GM12878 (cell line): ENCODE measurements at regions not wholly inside any gene's neighbourhood (a gene's known extent, or its start where the extent isn't known, plus 50 kb on each side); places are given as distances from the start of the nearest gene placed in this dataset.

Experiments
- CTCF ChIP-seq, 3 experiments: IDR thresholded peaks in 2 of 3; conservative IDR thresholded peaks in 1 of 3; 2 replicates each; pipeline ENCODE4 v1.5.1; 2011; ENCODE audit warnings: low read depth in 3 of 3, low read length in 3 of 3, mild to moderate bottlenecking in 3 of 3, control low read depth in 2 of 3, moderate library complexity in 2 of 3, inconsistent platforms in 1 of 3, mixed read lengths in 1 of 3; ENCODE audit not compliant: control insufficient read depth in 2 of 3, insufficient read depth in 1 of 3; ENCODE audit errors: extremely low read depth in 1 of 3
- EGR1 ChIP-seq, 2 experiments: IDR thresholded peaks; 1 replicate in 1 of 2; 2 replicates in 1 of 2; pipeline ENCODE4 v1.6.1; 2011 to 2012; ENCODE audit warnings: low read depth in 2 of 2, low read length in 2 of 2, borderline replicate concordance in 1 of 2, mild to moderate bottlenecking in 1 of 2, moderate library complexity in 1 of 2
- JUND ChIP-seq: IDR thresholded peaks from 2 replicates; pipeline ENCODE4 v1.6.1; 2012; ENCODE audit warnings: low read depth, mild to moderate bottlenecking, low read length, improper control_type of control experiment, moderate library complexity
- NR2C2 ChIP-seq: IDR thresholded peaks from 2 replicates; pipeline ENCODE4 v1.6.1; 2011; ENCODE audit warnings: borderline replicate concordance, low read depth; ENCODE audit not compliant: control insufficient read depth, insufficient read length
- PAX8 ChIP-seq: fragments of 450-650 bp; IDR thresholded peaks from 2 replicates; pipeline ENCODE4 v1.6.1; 2017; ENCODE audit warnings: mild to moderate bottlenecking, moderate library complexity
- RCOR1 ChIP-seq: conservative IDR thresholded peaks from 2 replicates; pipeline ENCODE4 v1.6.1; 2012; ENCODE audit warnings: low read depth, low read length, improper control_type of control experiment
- ZBTB33 ChIP-seq: fragments of 450-650 bp; IDR thresholded peaks from 2 replicates; pipeline ENCODE4 v1.6.1; 2017; ENCODE audit warnings: mild to moderate bottlenecking
- ZNF592 ChIP-seq: fragments of 450-650 bp; IDR thresholded peaks from 2 replicates; pipeline ENCODE4 v1.6.1; 2017; ENCODE audit warnings: mild to moderate bottlenecking, moderate library complexity

DNA sequence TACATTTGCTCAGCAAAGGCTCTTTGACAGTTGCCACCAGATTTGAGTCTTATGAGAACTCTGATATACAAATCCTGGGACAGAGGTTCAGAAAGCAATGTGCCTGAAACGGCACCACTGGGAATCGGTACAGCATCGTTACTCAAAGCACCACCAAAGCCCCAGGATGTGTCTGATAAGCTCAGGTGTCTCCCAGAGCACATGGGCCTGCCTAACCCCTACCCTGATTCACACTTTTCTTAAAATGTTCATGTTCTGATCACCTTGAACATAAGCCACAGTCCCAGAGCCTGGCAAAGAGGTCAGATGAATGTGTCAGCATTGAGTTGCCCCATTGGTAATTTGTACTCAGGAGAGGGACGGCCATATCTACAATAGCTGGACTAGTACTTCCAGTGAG lies 545.8 kb upstream of the AUTS2 start:
- TF ChIP-seq PAX8 (no peak), ZBTB33 (no peak), EGR1 (IDR thresholded peaks at IDR 0.05; ENCODE audit: borderline replicate concordance in 1 of 2, low read depth in 2 of 2, low read length in 2 of 2) (no peak), CTCF (IDR thresholded peaks at IDR 0.05 in 2 of 3, conservative IDR thresholded peaks at IDR 0.05 in 1 of 3; ENCODE audit: control insufficient read depth in 2 of 3, extremely low read depth in 1 of 3, insufficient read depth in 1 of 3, low read depth in 3 of 3, low read length in 3 of 3) (no peak), RCOR1 (no peak), JUND (no peak), ZNF592 (no peak), NR2C2 (no peak)
